ENCODE measurements at regions not wholly inside any gene's neighbourhood (a gene's known extent, or its start where the extent isn't known, plus 50 kb on each side); places are given as distances from the start of the nearest gene placed in this dataset.

DNA sequence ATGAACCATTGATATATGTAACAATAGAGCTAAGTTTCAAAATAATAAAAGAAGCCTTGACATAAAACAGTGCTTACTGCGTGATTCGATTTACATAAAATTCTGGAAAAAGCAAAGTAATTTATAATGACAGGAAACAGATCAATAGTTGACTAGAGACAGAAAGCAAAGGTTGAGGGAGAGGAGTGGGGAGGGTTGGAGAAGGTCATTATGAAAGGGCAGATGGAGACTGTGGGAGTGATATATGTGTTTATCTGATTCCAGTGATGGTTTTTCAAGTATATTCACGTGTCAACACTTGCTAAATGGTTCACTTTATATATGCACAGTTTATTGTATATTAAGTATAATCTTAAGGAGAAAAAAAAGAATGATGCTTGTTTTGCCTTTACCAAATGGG is 1885.7 kb upstream of the NUDT12 start:
- TF ChIP-seq, protein P1, sequence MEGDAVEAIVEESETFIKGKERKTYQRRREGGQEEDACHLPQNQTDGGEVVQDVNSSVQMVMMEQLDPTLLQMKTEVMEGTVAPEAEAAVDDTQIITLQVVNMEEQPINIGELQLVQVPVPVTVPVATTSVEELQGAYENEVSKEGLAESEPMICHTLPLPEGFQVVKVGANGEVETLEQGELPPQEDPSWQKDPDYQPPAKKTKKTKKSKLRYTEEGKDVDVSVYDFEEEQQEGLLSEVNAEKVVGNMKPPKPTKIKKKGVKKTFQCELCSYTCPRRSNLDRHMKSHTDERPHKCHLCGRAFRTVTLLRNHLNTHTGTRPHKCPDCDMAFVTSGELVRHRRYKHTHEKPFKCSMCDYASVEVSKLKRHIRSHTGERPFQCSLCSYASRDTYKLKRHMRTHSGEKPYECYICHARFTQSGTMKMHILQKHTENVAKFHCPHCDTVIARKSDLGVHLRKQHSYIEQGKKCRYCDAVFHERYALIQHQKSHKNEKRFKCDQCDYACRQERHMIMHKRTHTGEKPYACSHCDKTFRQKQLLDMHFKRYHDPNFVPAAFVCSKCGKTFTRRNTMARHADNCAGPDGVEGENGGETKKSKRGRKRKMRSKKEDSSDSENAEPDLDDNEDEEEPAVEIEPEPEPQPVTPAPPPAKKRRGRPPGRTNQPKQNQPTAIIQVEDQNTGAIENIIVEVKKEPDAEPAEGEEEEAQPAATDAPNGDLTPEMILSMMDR (IDR thresholded peaks at IDR 0.05; ENCODE audit: low read length) = no peak
- no peak for TF ChIP-seq EZH2 (IDR thresholded peaks at IDR 0.05; ENCODE audit: borderline replicate concordance, low read length)

GRCh38 chr5:105430516-105430915 is 1867.9 kb upstream of the NUDT12 start:
- no peaks in the 10 kb centered on the region for H3K9me3 ChIP-seq (ENCODE audit: low read length)
- H3K9ac ChIP-seq (ENCODE audit: low read length) = no peak overlapping the region
- no peaks in the 10 kb centered on the region for H4K20me1 ChIP-seq (ENCODE audit: insufficient read depth, low read length)
- no peak overlapping the region for H3K4me3 ChIP-seq (ENCODE audit: low read depth, low read length, poor library complexity, severe bottlenecking)
- H3F3A ChIP-seq (ENCODE audit: insufficient read depth, low read length) = no peaks in the 10 kb centered on the region
- H3K36me3 ChIP-seq (ENCODE audit: insufficient read depth, low read length) = no peaks in the 10 kb centered on the region
- no peaks in the 10 kb centered on the region for H3K4me1 ChIP-seq (ENCODE audit: insufficient read depth, low read length, severe bottlenecking)
- TF ChIP-seq, protein P1 (IDR thresholded peaks at IDR 0.05; ENCODE audit: low read length) = no peak
- TF ChIP-seq EZH2 (IDR thresholded peaks at IDR 0.05; ENCODE audit: borderline replicate concordance, low read length) = no peak
- no peak overlapping the region for H2AFZ ChIP-seq (ENCODE audit: low read length)
- H3K27me3 ChIP-seq (ENCODE audit: insufficient read depth, low read length) = no peaks in the 10 kb centered on the region
- H3K9me2 ChIP-seq (ENCODE audit: low read depth, low read length) = no peaks in the 10 kb centered on the region
- no peak overlapping the region for H3K4me2 ChIP-seq (ENCODE audit: low read length)
- H3K27ac ChIP-seq (ENCODE audit: low read depth, low read length, poor library complexity, severe bottlenecking) = no peak overlapping the region
- H3K79me2 ChIP-seq (ENCODE audit: insufficient read depth, low read length) = no peaks in the 10 kb centered on the region

More for the DNA sequence above, 1885.7 kb upstream of the NUDT12 start:
- Histone ChIP-seq H2AFZ (ENCODE audit: low read length) (no peak overlapping the region), H3K27ac (ENCODE audit: low read depth, low read length, poor library complexity, severe bottlenecking) (no peak overlapping the region), H3K79me2 (ENCODE audit: insufficient read depth, low read length) (no peaks in the 10 kb centered on the region), H4K20me1 (ENCODE audit: insufficient read depth, low read length) (no peaks in the 10 kb centered on the region), H3K4me2 (ENCODE audit: low read length) (no peak overlapping the region), H3F3A (ENCODE audit: insufficient read depth, low read length) (no peaks in the 10 kb centered on the region), H3K27me3 (ENCODE audit: insufficient read depth, low read length) (no peaks in the 10 kb centered on the region), H3K9me3 (ENCODE audit: low read length) (no peaks in the 10 kb centered on the region), H3K9me2 (ENCODE audit: low read depth, low read length) (no peaks in the 10 kb centered on the region), H3K36me3 (ENCODE audit: insufficient read depth, low read length) (no peaks in the 10 kb centered on the region), H3K4me1 (ENCODE audit: insufficient read depth, low read length, severe bottlenecking) (no peaks in the 10 kb centered on the region), H3K9ac (ENCODE audit: low read length) (no peak overlapping the region), H3K4me3 (ENCODE audit: low read depth, low read length, poor library complexity, severe bottlenecking) (no peak overlapping the region)

DNA sequence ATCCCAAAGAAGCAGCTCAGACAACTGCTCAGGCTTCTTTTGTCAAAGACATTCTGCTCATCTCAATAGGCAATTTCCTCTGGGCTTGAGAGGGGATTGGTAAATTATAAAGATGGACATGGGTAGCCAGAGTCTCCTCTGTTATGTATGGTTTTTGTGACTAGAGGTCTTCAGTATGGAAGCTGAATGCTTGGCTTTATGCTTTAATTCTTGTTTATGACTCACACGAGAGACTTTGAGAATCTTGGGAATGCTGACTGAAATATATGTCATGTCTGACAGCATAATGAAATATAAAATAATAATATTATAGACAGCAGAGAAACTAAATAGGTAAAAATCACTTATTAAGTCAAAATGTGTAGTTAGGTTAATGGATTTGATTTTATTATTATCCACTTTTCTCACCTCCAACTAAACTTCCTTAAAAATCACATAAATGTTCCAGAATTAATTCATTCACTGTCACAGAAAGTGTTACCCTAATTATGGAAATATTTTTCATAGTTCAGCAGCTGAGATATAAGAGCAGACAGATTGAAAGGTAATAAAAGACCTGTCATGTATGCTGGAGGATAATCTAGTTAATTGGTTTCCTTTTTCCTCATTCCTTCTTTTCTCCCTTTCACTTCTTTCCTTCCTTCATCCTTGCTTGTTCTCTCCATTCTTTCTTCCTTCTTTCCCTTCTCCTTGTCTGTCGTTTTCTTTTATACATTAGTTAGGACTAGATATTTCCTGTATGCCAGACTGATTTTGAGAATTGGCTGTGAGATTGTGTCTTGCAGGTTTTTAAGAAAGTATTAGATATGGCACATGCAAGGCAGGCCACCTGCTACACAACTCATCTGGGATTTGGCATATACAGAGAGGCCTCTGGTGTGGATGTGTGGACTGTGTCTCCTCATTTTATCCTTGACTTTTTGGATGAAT is 1866.1 kb upstream of the NUDT12 start:
- no peak overlapping the region for H2AFZ ChIP-seq (ENCODE audit: low read length)

More for the DNA sequence above, 1866.1 kb upstream of the NUDT12 start:
- Histone ChIP-seq H3K27ac (ENCODE audit: low read depth, low read length, poor library complexity, severe bottlenecking) (no peak overlapping the region), H3K27me3 (ENCODE audit: insufficient read depth, low read length) (no peaks in the 10 kb centered on the region), H4K20me1 (ENCODE audit: insufficient read depth, low read length) (no peaks in the 10 kb centered on the region), H3F3A (ENCODE audit: insufficient read depth, low read length) (no peaks in the 10 kb centered on the region), H3K4me2 (ENCODE audit: low read length) (no peak overlapping the region), H3K79me2 (ENCODE audit: insufficient read depth, low read length) (no peaks in the 10 kb centered on the region), H3K4me1 (ENCODE audit: insufficient read depth, low read length, severe bottlenecking) (no peaks in the 10 kb centered on the region), H3K9me2 (ENCODE audit: low read depth, low read length) (no peaks in the 10 kb centered on the region), H3K9me3 (ENCODE audit: low read length) (no peaks in the 10 kb centered on the region), H3K9ac (ENCODE audit: low read length) (no peak overlapping the region), H3K4me3 (ENCODE audit: low read depth, low read length, poor library complexity, severe bottlenecking) (no peak overlapping the region), H3K36me3 (ENCODE audit: insufficient read depth, low read length) (no peaks in the 10 kb centered on the region)
- no peak for TF ChIP-seq EZH2 (IDR thresholded peaks at IDR 0.05; ENCODE audit: borderline replicate concordance, low read length)
